Pancreas (tissue), 10 donors: ENCODE measurements at regions not wholly inside any gene's neighbourhood (a gene's known extent, or its start where the extent isn't known, plus 50 kb on each side); places are given as distances from the start of the nearest gene placed in this dataset.
A peak's percentile ranks its signal among the peaks of the same experiment; 100 is the strongest.

Experiments used
- ATAC-seq, 4 donors: fragments of 200-7000 bp; cut with Tn5 transposase; one replicate each; pipeline versions ENCODE4 v1.8.0 to v1.9.1; 2020; ENCODE audit warnings: mild to moderate bottlenecking in 4 of 4, moderate library complexity in 4 of 4
- DNase-seq, 6 donors: peaks; one replicate each; pipeline ENCODE4 v3.0.0-alpha.2; 2020
- FAIRE-seq: peaks from 2 replicates; lab custom pipeline; 2012; peaks lifted over from hg19 to GRCh38; lab: Jason Lieb, UNC
- H3K27ac ChIP-seq, 4 donors: fragments of 200-600 bp; sonication (generic); 1 replicate in 3 of 4; 2 replicates in 1 of 4; pipeline versions ENCODE4 v1.5.0 to v1.8.0; 2020
- H3K27me3 ChIP-seq, 4 donors: fragments of 200-600 bp; one replicate each; pipeline ENCODE4 v1.8.0; 2021
- H3K36me3 ChIP-seq, 3 donors: fragments of 200-600 bp; sonication (generic) in 1 of 3; one replicate each; pipeline versions ENCODE4 v1.5.0 to v1.8.0; 2020 to 2021
- H3K4me1 ChIP-seq, 3 donors: fragments of 200-600 bp; one replicate each; pipeline ENCODE4 v1.8.0; 2021
- H3K4me3 ChIP-seq, 4 donors: fragments of 200-600 bp; sonication (generic) in 2 of 4; one replicate each; pipeline versions ENCODE4 v1.5.0 to v1.8.0; 2020 to 2021
- H3K9me3 ChIP-seq, 4 donors: fragments of 200-600 bp; one replicate each; pipeline ENCODE4 v1.8.0; 2021
- CTCF ChIP-seq, 4 donors: fragments of 200-600 bp; sonication (generic) in 3 of 4; IDR thresholded peaks; one replicate each; pipeline versions ENCODE4 v1.5.0 to v1.8.0; 2021; ENCODE audit warnings: antibody characterized with exemption in 4 of 4
- WGBS, 2 donors: extraction: QIAGEN DNeasy Blood & Tissue Kit; methylation state at CpG; one replicate each; pipeline ENCODE4 v1.1.7; 2013; 5-methylcytosine and 5-hydroxymethylcytosine counted together
- intact Hi-C, 3 donors: fragments of 100-400 bp; cut with DNase I; formaldehyde crosslinking; loops; one replicate each; pipeline versions ENCODE4 v1.11.1 to v1.14.2; 2022
- donor health status: healthy with polysubstance abuse.
- donor health status: DM: no; HTN: no; CAD: no; lungs with moderate emphysema.
- donor health status: DM: no; HTN: no; CAD: no.
- donor health status: control.
- donor health status: control.
- donor health status: Bipolar disorder and iron deficiency.
- donor health status: DM: yes; HTN: yes; CAD: no.
- donor health status: DM: no; HTN: no; CAD: no.
- donor health status: DM: no; HTN: no; CAD: no.
- donor health status: DM: yes; HTN: yes; CAD: no.

DNA sequence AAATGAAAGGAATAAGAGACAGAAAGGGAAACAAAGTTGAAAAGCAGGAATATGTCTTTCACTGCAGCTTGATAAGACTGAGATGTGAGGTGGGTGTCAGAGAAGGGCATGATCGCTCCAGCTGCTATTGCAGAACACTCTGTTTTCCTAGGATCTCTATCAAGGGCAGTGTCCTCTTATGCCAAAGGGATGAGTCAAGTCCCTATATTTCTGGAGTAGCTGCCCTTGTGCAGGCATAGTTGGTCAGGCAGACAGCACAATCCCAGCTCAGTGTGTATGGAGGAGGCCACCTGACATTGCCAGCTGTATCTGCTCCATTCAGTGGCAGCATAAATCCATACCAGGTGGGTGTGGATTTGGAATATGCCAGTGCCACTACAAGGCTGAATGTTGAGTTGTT lies 101.6 kb downstream of the DAD1 start:
- ATAC-seq = no peak
- DNase-seq = no peak
- 83 to 87% methylated on average over 1 of the region's 1 CpG for WGBS, 2 donors
- intact Hi-C loops = no loop called here
- Histone ChIP-seq H3K27me3 (no peaks in the 10 kb centered on the region), H3K36me3 (no peaks in the 10 kb centered on the region), H3K4me1 (no peaks in the 10 kb centered on the region), H3K4me3 (no peak overlapping the region), H3K27ac (no peak overlapping the region), H3K9me3 (no peaks in the 10 kb centered on the region)
- no peak for FAIRE-seq
- no peak for TF ChIP-seq CTCF (IDR thresholded peaks at IDR 0.05)

- H3K27ac ChIP-seq = no peak overlapping the region
- FAIRE-seq = no peak
- no peaks in the 10 kb centered on the region for H3K4me1 ChIP-seq
- H3K27me3 ChIP-seq = no peaks in the 10 kb centered on the region
- ATAC-seq = no peak
- 86 to 88% methylated on average over 5 of the region's 5 CpGs for WGBS, 2 donors
- H3K9me3 ChIP-seq = no peaks in the 10 kb centered on the region
- H3K36me3 ChIP-seq = no peaks in the 10 kb centered on the region
- DNase-seq = no peak
- no peak for TF ChIP-seq CTCF (IDR thresholded peaks at IDR 0.05)
- intact Hi-C loops = no loop called here
- no peak overlapping the region for H3K4me3 ChIP-seq
Observed at GRCh38 chr14:22486675-22487074, 102.3 kb downstream of the DAD1 start.

DNA sequence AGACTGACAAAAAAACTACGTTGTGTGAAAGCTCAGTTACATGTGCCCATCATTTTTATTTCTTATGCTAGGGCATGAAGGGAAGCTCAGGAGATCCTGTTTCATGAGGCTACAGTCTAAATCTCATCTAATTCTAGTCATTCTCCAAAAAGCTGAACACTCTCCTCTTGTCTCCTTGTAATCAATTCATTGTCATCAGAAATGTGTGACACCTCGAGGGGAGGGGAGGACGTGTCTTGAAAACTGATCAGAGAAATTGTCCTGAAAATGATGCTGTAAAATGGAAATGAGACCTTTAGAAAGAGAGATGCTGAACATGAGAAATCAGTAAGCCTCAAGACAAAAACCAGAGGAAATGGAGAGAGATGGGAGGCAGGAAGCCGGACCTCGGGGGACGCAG lies 103.4 kb downstream of the DAD1 start:
- Histone ChIP-seq H3K4me3 (no peak overlapping the region), H3K36me3 (no peaks in the 10 kb centered on the region), H3K27ac (no peak overlapping the region), H3K27me3 (no peaks in the 10 kb centered on the region), H3K9me3 (no peaks in the 10 kb centered on the region), H3K4me1 (no peaks in the 10 kb centered on the region)
- no peak for TF ChIP-seq CTCF (IDR thresholded peaks at IDR 0.05)
- no peak for FAIRE-seq
- DNase-seq = no peak
- ATAC-seq = no peak
- WGBS, 2 donors = 66 to 74% methylated on average over 6 of the region's 6 CpGs
- intact Hi-C loops = no loop called here

DNA sequence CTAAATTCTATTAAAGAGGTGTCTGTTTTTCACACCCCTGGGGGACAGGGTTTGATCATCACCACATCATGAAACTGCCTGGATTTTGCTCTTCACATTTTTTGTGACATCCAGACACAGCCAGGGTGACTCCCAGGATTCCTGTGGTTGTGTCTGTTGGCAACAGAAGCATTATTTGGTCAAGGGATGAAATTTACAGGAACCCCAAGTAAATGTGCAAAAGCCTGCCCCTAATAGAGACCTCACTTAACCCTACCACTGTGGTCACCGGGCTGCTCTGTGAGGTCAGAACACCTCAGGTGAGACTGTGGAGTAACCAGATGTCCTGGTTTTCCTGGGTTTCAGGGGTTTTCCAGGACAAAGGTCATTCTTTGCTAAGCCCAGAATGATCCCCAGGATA lies 103.8 kb downstream of the DAD1 start:
- DNase-seq = no peak
- FAIRE-seq = no peak
- Histone ChIP-seq H3K9me3 (no peaks in the 10 kb centered on the region), H3K4me1 (no peaks in the 10 kb centered on the region), H3K36me3 (no peaks in the 10 kb centered on the region), H3K4me3 (no peak overlapping the region), H3K27ac (no peak overlapping the region), H3K27me3 (no peaks in the 10 kb centered on the region)
- intact Hi-C loops = no loop called here
- TF ChIP-seq CTCF (IDR thresholded peaks at IDR 0.05) = no peak
- WGBS, 2 donors = 21 to 26% methylated on average over 1 of the region's 1 CpG
- peak in 2 of 4 donors; percentile 20 to 55 for ATAC-seq

GRCh38 chr14:22484632-22485031 lies 104.4 kb downstream of the DAD1 start:
- FAIRE-seq = no peak
- no peak for TF ChIP-seq CTCF (IDR thresholded peaks at IDR 0.05)
- intact Hi-C loops = no loop called here

More at GRCh38 chr14:22484632-22485031, 104.4 kb downstream of the DAD1 start:
- Histone ChIP-seq H3K4me3 (no peak overlapping the region), H3K4me1 (no peaks in the 10 kb centered on the region), H3K27ac (no peak overlapping the region), H3K36me3 (no peaks in the 10 kb centered on the region), H3K9me3 (no peaks in the 10 kb centered on the region), H3K27me3 (no peaks in the 10 kb centered on the region)
- ATAC-seq = peak in 2 of 4 donors; percentile 31 to 34
- 55 to 61% methylated on average over 5 of the region's 5 CpGs for WGBS, 2 donors
- DNase-seq = no peak
